ENCODE measurements at regions not wholly inside any gene's neighbourhood (a gene's known extent, or its start where the extent isn't known, plus 50 kb on each side); places are given as distances from the start of the nearest gene placed in this dataset.
"Not testable (repeated sequence)": the region's sequence is repeated elsewhere in the genome, so short reads cannot be mapped to it uniquely, and the experiment has no call there.

- DNase-seq (ENCODE audit: low spot score), result no peak
These were observed 507.1 kb downstream of the CENPC start for GRCh38 chr4:67038228-67038566.

- DNase-seq (ENCODE audit: low spot score), result no peak
These were observed 507.6 kb downstream of the CENPC start for GRCh38 chr4:67037504-67038227.

GRCh38 chr4:67036791-67037190 is 508.5 kb downstream of the CENPC start:
- DNase-seq (ENCODE audit: low spot score), result no peak

- no peak for DNase-seq (ENCODE audit: low spot score)
These were observed 509.3 kb downstream of the CENPC start for GRCh38 chr4:67035986-67036385.

- DNase-seq (ENCODE audit: low spot score), result no peak
These were observed 509.8 kb downstream of the CENPC start for GRCh38 chr4:67035501-67035900.

GRCh38 chr4:67030636-67031035 is 514.7 kb downstream of the CENPC start:
- no peak for DNase-seq (ENCODE audit: low spot score)

GRCh38 chr4:67020438-67020797 is 524.9 kb downstream of the CENPC start:
- no peak for DNase-seq (ENCODE audit: low spot score)

- no peak for DNase-seq (ENCODE audit: low spot score)
These were observed 525.4 kb downstream of the CENPC start for GRCh38 chr4:67019686-67020437.

GRCh38 chr4:67014592-67014991 is 530.7 kb downstream of the CENPC start:
- DNase-seq (ENCODE audit: low spot score), result no peak

GRCh38 chr4:67006791-67007190 is 538.5 kb downstream of the CENPC start:
- no peak for DNase-seq (ENCODE audit: low spot score)

- no peak for DNase-seq (ENCODE audit: low spot score)
These were observed 553.8 kb downstream of the CENPC start for GRCh38 chr4:66991521-66991920.

GRCh38 chr4:66974665-66975064 is 570.6 kb downstream of the CENPC start:
- no peak for DNase-seq (ENCODE audit: low spot score)

GRCh38 chr4:66972087-66972486 is 573.2 kb downstream of the CENPC start:
- DNase-seq (ENCODE audit: low spot score), result no peak

GRCh38 chr4:66964467-66964866 is 580.8 kb downstream of the CENPC start:
- no peak for DNase-seq (ENCODE audit: low spot score)

GRCh38 chr4:66963084-66963483 is 582.2 kb downstream of the CENPC start:
- no peak for DNase-seq (ENCODE audit: low spot score)

- DNase-seq (ENCODE audit: low spot score), result no peak
These were observed 586.1 kb downstream of the CENPC start for GRCh38 chr4:66959207-66959606.

- DNase-seq (ENCODE audit: low spot score), result no peak
These were observed 588.5 kb downstream of the CENPC start for GRCh38 chr4:66956852-66957251.

GRCh38 chr4:66956426-66956825 is 588.9 kb downstream of the CENPC start:
- DNase-seq (ENCODE audit: low spot score), result no peak

- DNase-seq (ENCODE audit: low spot score), result no peak
These were observed 589.5 kb downstream of the CENPC start for GRCh38 chr4:66955784-66956183.

- DNase-seq (ENCODE audit: low spot score), result no peak
These were observed 595.9 kb downstream of the CENPC start for GRCh38 chr4:66949419-66949818.

GRCh38 chr4:66946761-66947160 is 598.5 kb downstream of the CENPC start:
- DNase-seq (ENCODE audit: low spot score), result no peak

- no peak for DNase-seq (ENCODE audit: low spot score)
These were observed 602.2 kb downstream of the CENPC start for GRCh38 chr4:66943112-66943511.

- not testable (repeated sequence) for DNase-seq (ENCODE audit: low spot score)
These were observed 613.3 kb downstream of the CENPC start for GRCh38 chr4:66931981-66932380.

GRCh38 chr4:66930206-66930605 is 615.1 kb downstream of the CENPC start:
- no peak for DNase-seq (ENCODE audit: low spot score)

Measured in germinal center (tissue), 1 donor.